Stromal cell of bone marrow (primary cell): ENCODE measurements at regions not wholly inside any gene's neighbourhood (a gene's known extent, or its start where the extent isn't known, plus 50 kb on each side); places are given as distances from the start of the nearest gene placed in this dataset.

Source experiments
- DNase-seq: peaks from one replicate; pipeline ENCODE4 v3.0.0-alpha.2; 2012; ENCODE audit warnings: low read depth

DNA sequence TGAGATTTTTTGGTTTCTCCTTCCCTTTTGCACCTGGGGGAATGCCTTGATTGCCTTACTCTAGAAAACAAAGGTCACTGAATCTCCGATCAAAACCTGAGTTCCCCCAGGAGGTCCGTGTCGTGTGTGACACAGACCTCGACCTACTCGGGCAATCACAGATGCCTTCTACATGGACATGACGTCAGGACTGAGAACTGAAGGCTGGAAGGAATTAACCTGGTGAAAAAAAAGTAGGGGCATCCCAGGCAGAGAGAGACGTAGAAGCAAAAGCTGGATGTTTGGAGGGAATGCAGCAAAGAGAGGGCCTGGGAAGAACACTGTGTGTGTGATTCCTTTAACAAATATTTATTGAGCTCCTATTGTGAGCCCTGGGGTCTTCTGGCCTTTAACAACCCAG, 178.0 kb downstream of the PRDM2 start:
- no peak for DNase-seq

GRCh38 chr1:13878451-13878850, 178.5 kb downstream of the PRDM2 start:
- DNase-seq = no peak

GRCh38 chr1:13881385-13882088, 181.5 kb downstream of the PRDM2 start:
- DNase-seq = no peak

- no peak for DNase-seq
Measured at GRCh38 chr1:13888351-13888986, 188.5 kb downstream of the PRDM2 start.

DNA sequence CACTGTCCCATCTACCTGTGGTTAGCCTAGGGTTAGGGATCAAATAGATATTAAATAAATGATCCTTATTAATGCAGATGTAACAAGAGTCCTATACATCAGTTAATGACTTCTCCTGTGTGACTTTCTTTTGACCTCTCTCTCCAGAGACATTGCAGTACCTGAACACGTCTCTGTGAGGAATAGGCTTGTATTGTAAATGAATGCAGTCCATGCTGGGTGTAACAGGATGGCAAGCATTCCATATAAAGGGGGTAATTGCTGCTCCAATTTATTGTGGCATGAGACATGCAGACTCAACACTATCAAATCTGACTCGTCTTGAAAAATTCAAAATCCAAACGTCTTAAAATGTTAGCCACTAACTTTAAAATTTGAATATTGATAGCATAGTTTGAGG, 189.5 kb downstream of the PRDM2 start:
- no peak for DNase-seq

- no peak for DNase-seq
Measured at GRCh38 chr1:13890766-13891165, 190.8 kb downstream of the PRDM2 start.

GRCh38 chr1:13892198-13892597, 192.2 kb downstream of the PRDM2 start:
- no peak for DNase-seq

DNA sequence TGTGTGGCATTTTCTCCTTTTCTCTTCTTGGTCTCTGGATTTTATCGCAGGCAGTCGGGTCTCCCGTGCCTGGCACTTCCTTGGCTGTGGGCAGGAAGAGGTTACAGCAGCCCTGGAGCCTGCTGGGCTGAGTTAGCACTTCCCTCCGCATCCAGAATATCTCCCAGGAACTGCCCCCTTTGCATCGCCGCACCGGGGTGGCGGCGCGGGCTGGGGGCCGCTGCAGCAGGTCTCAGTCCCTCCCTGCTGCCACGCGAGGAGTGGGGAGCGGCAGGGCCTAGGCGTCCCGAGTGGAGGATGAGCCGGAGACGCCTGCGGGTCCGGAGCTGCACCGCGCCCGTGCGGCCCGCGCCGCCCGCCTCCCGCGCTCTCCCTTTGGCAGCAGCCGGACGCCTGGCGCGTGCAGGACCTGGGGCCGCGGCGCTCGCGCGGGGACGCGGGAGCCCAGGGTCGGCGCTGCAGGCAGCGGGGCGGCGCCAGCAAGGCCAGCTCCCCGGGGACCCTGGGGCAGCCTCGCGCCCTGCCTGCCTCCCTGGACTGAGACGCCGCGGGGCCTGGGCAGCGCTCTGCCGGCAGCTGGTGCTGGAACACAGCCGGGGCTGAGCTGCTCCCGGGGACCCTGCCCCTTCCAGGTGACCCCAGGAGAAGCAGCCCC, 192.8 kb downstream of the PRDM2 start:
- DNase-seq = no peak

GRCh38 chr1:13893409-13893821, 193.4 kb downstream of the PRDM2 start:
- DNase-seq = no peak

- DNase-seq = no peak
Measured at GRCh38 chr1:13896932-13897331, 196.9 kb downstream of the PRDM2 start.

DNA sequence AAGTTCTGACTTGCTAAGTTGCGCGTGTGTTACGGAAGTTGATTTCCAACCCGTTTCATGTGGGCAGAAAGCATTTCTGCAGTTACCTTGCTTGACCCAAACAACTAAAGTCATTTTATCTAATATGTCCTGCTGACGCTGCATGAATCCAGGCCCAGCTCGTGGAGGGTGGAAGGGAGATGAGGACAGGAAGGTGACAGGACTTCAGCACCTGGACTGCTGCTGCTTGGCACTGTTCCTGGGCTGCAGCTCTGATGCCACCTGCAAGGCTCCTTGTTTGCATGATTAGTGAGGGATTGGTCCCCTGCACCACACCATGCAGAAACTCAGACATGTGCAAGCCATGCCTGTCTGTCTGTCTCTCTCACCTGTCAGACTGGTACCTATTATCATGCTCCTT, 198.4 kb downstream of the PRDM2 start:
- DNase-seq = no peak

DNA sequence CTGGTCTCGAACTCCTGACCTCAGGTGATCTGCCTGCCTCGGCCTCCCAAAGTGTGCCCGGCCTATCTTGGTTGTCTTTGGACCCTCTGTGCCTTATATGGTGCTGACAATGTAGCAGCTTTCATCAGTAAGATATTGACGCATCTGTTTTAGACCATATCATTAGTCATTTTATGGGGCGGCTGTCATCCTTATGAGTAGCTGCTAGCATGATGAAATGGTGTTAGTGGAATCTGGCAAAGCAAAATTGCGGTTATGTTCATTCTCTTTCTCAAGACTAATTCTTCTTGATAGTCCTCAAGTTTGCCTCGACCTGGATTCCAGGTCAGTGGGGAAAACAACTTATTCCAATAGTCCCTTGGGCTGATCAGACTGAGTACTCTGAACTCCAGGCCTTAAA, 199.9 kb downstream of the PRDM2 start:
- peak; percentile 54 for DNase-seq

GRCh38 chr1:13900583-13900982, 200.6 kb downstream of the PRDM2 start:
- no peak for DNase-seq

GRCh38 chr1:13901039-13901438, 201.1 kb downstream of the PRDM2 start:
- DNase-seq = no peak

DNA sequence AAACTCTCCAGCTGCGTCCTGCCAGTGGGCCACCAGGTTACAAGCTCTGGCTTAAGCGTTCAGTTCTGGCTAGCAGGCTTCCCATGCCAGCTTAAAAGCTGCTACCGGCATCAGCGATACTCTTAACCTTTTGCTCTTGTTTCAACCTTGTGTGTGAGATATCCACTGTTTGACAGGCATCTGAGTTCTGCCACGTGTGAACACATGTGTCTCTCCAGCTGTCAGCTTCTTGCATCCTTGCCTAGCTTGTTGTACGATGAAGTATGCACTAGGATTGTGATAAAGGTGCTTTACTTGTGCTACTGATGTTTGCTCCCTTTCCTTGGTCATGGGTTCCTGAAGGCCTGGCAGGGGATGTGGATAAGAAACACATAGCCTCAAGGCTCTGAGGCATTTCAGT, 201.6 kb downstream of the PRDM2 start:
- no peak for DNase-seq

GRCh38 chr1:13908128-13908527, 208.1 kb downstream of the PRDM2 start:
- DNase-seq = no peak

GRCh38 chr1:13911697-13912619, 212.0 kb downstream of the PRDM2 start:
- no peak for DNase-seq

- no peak for DNase-seq
Measured at GRCh38 chr1:13913396-13913795, 213.4 kb downstream of the PRDM2 start.

DNA sequence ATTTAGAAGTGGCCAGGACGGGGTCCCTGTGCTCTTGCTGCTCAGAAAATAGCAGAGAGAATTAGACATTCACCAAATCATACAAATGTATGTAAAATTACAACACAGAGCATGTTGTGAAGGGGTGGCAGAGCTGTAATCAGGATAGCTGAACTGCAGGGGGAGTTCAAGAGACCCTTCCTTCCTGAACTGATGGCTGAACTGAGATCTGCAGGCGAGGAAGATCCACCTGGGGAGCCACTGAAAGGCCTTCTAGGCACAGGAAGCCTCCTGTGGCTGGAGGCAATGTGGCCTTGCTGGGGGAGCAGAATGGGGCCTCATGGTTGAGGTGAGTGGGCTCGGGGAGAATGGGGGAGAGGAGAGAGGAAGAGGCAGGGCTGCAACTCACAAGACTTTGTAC, 216.5 kb downstream of the PRDM2 start:
- no peak for DNase-seq

DNA sequence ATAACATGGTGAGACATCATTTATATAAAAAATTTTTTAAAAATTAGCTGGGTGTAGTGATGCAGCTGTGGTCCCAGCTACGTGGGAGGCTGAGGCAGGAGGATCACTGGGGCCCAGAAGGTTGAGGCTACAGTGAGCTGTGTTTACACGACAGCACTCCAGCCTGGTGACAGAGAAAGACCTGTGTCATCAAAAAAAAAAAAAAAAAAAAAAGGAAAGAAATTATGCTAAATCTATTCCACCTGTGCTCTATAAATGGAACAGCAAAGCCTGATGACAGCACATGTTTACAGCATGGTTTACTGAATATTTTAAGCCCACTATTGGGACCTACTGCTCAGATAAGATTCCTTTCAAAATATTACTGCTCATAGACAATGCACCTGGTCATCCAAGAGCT, 217.6 kb downstream of the PRDM2 start:
- no peak for DNase-seq

- no peak for DNase-seq
Measured at GRCh38 chr1:13918862-13919261, 218.9 kb downstream of the PRDM2 start.

DNA sequence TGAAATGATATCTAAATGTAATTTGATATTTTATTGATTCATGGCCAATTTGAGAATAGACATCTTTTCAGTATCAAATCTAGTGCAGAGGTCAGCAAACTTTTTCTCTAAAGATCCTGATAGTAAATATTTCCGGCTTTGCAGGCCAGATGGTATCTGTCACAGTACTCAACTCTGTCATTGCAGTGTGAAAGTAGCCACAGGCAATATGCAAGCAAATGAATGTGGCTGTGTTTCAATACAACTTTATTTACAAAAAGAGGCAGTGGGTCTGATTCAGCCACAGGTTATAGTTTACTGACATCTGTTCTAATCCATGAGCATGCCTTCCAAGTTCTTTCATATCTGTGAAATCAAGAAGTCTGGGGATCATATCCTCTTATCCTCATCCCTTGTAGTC, 221.2 kb downstream of the PRDM2 start:
- DNase-seq = no peak
